Activated CD4-positive, alpha-beta T cell treated with anti-CD3 and anti-CD28 coated beads for 24 hours (primary cell): ENCODE measurements at regions not wholly inside any gene's neighbourhood (a gene's known extent, or its start where the extent isn't known, plus 50 kb on each side); places are given as distances from the start of the nearest gene placed in this dataset.

ENCODE experiments used
- DNase-seq, 2 donors: peaks; one replicate each; pipeline ENCODE4 v3.0.0-alpha.2; 2020; ENCODE audit warnings: low read depth in 2 of 2

DNA sequence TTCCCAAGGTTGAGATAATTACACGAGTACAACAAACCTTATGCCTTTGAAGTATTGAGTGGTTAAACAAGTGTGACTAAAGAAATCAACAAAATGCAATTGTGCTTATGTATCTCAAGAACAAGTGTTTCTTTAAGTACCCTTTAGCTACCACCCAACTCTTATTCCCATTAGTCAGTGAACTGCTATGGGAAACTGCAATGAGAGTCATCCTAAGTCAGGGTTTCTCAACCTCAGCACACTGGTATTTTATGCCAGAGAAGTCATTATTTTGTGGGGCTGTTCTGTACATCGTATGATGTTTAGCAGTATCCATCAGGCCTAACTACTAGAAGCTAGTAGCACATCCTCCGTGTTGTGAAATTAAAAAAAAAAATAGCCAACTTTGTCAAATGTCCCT lies 549.1 kb upstream of the BOD1L1 start:
- no peak for DNase-seq

DNA sequence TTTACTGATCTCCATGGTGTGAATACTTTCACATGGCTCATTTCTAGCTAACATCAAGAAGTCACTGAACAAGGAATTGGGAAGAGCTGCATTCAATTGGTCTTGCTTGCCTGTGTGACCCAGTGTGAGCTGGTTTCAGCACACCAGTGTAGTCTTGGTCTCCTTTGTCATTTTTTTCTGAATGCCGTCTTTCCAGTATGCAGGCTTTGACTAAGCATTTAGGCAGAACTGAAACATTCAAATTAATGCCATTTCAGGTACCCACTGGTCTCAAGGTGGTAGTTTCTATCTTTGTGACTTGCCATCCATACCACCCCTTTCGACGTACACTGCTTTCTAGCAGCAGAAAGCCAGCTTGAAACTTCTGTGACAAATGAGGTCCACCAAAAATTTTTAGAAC lies 550.5 kb upstream of the BOD1L1 start:
- no peak for DNase-seq

DNA sequence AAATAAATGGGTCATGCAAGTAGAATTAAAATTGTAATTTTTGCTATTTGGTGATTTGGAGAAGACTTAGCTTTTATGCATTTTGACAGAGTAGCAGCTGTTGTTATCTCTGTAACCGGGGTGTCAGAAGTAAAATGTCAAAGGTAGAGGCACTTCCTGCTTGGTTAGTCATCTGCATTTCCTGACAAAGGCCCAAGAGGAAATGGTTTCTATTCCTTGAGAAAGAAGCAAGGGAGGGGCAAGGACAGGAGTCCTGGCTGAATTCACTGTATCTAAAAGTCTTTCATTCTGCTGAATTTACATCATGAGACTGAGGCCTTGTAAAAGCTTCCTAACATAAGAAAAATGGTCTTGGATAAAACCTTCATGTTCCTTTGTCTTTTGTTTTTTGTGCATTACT lies 550.9 kb upstream of the BOD1L1 start:
- no peak for DNase-seq

DNA sequence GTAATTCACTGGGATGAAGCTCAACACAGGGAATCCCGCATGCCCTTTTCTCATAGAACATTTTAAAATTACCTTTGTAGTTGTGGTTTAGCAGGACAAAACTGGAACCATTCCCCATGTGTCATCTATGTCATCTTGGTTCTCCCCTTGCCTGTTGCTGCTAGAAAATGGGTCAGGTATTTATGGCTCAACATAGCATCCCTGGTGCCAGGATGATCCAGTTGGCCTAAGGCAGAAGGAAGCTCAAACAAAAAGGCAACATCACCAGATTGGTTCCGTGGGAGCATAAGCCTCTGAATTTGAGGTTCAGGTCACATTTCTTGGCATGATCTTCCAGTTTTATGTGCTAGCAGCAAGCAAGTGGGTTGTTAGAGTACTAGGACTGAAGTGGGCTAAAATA lies 552.6 kb upstream of the BOD1L1 start:
- no peak for DNase-seq

DNA sequence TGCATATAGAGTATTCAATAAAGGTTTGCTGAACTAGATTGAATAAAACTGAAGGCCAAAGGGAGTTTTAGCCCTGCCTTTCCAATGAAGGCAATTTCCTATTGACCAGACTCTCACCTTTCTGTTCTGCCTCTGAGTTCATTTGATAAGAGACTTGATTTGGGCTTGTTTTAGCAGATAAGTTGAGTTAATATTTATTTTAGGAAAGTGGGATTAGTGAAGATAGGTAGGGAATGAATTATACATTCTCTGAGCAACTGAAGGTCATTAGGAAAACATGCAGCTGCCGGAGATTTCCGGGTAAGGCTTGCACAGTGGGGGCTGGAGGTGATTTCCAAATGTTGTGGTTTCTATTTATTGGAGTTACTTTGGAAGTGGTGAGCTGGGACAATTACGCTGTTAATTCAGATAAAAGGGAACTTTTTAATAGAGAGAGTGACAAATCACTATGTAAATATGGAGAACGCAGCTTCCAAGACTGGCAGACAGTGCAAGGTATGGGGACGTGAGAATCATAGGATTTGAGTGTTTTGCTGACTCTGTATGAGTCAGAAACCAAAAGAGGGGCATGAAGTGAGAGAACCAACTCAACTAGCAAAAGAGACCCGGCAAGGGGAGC lies 553.6 kb upstream of the BOD1L1 start:
- no peak for DNase-seq

DNA sequence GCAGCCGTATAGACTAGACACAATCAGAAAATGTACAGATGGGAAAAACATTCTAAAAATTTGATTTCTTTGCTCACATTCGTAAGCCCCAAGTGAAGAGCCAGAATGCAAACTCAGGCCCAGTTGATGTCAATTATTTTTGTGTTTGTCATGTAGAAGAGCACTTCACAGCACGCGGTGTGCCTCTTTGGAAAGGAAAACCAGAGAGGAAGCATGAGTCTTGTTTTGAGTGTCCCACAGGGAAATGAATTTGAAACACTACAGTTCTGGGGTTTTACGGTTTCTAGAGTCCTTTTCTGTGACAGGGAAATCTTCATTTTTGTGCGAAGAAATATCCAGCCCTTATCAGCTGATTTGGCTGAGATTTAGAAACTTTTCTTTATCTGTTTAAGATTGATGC lies 554.6 kb upstream of the BOD1L1 start:
- DNase-seq: no peak

DNA sequence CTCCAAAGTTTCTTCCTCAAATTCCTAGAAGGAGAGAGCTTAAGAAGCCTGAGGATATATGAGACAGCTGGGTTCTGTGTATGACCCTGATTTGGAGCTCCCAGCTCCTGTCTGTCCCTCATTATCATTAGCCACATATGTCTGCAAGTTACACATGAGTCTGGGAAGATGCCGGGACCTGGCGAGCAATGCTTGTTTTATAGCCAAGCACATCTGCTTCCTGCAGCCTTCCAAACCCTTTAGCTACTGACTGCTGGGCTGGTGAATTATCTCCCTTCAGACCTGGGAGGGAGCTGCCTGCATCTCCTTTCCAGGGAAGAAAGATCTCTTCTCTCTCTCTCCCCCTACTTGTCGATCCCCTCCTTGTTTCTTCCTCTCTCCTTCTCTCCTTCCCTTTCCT lies 556.7 kb upstream of the BOD1L1 start:
- DNase-seq: no peak

DNA sequence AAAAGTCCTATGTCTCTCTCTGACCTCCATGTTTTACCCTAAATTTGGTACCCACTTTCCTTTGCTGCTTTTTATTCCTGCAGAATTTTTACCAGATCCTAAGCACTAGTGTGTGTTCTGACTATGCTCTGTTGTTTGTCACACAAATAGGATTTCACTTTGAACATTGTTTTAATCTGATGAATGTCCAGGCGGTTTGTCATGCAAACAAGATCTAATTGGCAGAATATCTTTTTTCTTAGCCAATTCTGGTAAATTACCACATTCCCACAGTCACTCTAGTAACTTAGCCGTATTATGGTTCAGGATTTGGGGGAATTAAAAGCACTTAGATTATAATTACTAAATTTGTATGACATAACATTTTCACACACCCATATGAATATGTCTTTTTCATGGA lies 557.2 kb upstream of the BOD1L1 start:
- DNase-seq: no peak

DNA sequence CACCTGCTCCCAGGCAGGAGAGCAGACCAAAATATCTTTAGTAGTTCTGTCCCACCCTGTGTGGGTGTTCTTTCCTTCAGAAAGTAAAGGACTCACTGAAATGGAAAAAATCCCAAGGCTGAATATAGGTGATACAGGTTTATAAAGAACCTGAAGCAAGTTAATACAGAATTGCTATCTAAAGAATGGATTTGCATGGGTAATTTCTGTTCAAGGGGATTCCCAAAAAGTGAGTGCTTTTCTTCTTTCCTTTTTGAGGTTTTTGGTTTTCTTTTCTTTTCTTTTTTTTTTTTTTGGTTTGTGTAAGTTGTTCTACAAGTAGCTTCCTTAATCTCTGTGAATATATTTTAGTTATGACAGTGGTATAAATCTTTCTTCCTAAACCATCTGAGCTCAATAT lies 560.7 kb upstream of the BOD1L1 start:
- DNase-seq: no peak

DNA sequence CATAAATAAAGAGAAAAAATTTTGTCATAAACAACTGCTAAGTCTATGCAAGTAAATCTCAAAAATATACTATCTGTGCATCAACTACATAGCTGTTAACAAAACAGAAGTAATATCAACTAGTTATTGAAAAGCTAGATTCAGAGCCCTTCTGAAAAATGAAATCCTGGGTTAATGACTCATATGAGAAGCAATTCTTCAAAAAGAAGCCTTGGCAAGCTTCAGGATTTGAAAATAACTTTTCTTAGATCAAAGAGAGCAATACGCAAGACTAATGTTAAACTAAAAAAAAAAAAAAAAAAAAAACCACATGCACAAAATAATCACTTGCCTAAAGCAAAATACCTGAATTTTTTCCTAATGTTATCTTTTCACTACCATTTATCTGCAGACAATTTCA lies 566.1 kb upstream of the BOD1L1 start:
- no peak for DNase-seq

DNA sequence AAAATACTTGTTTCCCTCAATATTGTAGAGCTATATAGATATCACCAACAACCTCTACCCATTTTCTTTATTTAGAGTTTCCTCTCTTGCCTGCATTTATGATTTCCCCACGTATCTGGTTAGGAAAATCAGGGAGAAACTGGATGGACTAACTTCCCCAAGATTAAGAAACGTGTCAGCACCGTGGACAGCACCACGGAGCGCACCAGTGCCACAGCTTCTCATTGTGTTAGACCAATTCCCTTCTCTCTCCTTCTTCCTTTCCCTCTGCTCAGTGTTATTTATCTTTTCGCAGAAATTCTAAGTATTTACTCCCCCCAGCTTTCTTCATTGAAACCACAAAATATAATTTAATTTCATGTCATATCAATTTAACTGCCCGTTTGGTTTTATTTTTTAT lies 568.6 kb upstream of the BOD1L1 start:
- no peak for DNase-seq

DNA sequence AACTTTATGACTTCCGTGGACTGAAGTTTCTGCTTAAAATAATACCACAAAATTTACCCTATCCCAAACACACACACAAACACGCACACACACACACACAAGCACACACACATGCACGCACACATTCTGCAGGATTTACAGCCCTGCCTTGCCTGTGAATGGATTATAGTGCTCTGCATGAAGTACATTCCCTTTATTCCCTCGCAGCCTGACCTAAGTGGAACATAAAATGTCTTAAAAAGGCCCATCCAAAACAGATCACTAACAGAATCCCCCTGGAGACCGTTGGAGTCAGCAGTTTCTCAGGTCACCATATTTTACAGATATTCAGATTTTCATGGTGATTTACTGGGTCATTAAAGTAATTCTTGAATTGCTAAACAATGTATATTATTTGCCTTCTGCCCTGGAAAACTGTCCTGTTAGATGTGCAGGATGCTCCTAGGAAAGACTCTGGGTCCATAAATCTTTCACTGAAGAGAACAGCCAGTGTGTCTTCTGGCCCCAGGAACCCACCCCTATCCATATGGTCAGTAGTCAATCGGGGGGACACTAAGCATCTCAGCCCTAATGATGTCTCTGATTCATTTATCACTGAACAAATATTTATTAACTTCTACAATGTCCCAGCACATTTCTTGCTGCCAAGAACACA lies 587.7 kb upstream of the BOD1L1 start:
- no peak for DNase-seq

DNA sequence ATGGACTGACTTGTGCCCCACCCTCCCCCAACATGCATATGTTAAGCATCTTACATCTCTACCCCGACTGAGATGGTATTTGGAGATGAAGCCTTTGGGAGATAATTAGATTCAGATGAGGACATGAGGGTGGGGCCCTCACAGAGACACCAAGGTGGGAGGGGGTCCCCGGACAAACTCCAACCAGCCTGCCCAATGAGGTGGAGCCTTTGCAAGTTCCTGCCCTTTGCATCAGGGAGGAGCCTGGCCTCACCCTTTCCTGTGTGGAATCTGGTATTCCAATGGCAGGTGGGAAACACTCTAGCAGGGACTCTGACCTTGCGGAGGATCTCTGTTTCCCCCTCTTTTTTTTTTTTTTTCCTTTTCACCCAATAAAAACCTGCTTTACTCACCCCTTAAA lies 589.9 kb upstream of the BOD1L1 start:
- DNase-seq: no peak

DNA sequence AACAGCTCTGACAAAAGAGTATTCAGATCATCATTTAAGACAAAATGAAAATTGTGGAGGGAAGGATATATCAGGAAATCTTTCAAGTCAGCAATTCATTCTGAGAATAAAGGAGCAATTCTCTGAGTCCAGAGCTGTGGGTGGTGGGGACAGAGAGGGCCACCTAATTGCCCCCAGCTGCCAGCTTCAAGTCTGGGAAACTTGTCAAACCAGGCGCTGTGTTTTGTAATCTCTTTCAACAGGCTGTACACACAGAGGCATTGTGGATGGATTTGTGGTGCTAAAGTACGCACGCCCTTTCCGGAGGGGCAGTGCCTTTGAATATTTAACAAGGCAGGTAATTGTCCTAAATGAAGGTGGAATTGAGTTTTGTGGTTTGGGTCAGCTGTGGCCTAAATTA lies 591.1 kb upstream of the BOD1L1 start:
- DNase-seq: no peak

DNA sequence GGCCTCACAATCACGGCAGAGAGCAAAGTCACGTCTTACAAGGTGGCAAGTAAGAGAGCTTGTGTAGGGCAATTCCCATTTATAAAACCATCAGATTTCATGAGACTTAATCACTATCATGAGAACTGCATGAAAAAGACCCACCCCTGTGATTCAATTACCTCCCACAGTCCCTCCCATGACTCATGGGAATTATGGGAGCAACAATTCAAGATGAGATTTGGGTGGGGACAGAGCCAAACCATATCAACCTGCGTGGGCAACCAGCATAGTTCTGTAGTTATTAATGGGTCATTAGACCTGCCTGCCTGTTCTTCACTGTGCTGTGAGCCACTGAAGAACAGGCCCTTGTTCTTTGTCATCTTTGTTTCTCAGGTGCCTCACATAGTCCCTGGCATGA lies 593.7 kb upstream of the BOD1L1 start:
- DNase-seq: no peak

DNA sequence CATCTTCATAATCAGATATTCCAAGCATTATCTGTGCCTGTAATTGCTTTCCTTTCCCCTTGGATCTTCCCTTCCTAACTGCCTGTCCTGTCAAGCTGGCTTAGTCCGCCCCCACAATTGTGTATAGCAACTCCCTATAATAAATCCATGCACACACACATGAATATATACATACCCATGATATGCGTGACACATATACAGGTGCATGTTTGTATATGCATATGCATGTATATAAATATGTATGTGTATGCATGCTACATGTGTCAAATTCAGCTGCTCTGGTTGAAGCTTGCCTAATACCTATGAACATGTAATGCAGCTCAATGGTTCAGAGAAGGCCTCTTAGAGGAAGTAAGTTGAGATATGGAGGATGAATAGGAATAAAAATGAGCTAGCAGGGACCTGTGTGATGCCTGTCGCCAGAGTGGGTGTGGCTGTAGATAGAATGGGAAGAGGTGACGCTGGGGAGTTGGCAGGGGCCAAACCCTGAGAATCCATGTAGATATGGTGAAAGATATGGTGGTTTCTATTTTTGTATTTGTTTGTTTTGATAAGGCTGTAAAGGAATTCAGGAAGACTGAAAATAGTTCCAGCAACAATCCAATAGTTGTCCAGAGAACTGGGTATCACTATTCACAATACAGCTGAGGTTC lies 595.0 kb upstream of the BOD1L1 start:
- DNase-seq: no peak

DNA sequence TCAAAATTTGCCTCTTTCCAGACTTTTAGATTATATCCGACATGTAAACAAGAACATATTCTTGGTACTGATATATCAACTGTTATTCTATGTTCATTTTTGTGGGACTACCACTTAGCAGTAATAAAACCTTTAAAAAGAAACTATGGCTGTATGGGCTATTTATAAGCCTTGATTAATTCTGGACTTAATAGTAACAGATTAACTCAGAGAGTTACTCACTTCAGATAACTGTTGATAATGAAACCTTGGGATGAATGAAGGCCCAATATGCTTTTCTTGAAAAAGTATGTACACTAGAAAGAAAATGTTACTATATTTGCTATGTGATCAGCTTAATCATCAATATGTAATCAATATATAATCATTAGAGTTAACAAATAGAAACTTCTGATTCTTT lies 595.9 kb upstream of the BOD1L1 start:
- DNase-seq: no peak

DNA sequence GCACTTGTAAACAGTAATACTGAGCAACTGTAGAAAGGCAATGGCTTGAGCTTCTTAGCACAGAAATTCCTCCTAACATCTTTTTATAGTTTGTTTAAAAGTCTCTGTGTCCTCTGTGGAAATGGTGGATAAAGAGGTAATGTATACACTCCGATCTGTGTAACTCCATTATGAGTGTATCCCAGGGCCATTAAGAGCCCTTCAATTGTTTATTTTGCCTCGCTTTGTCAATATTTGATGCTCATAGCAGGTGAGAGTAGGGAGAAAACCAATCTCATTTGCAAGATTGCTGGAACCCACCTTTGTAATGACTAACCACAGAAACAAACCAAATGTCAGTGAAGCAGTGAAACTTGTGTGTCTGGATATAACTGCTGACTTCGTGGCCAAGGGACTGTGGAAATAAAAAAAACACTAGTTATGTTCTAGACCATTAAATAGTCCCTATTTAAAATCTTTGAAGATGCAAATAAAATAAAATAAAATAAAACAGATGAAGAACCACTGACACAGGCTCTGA lies 598.2 kb upstream of the BOD1L1 start:
- no peak for DNase-seq

DNA sequence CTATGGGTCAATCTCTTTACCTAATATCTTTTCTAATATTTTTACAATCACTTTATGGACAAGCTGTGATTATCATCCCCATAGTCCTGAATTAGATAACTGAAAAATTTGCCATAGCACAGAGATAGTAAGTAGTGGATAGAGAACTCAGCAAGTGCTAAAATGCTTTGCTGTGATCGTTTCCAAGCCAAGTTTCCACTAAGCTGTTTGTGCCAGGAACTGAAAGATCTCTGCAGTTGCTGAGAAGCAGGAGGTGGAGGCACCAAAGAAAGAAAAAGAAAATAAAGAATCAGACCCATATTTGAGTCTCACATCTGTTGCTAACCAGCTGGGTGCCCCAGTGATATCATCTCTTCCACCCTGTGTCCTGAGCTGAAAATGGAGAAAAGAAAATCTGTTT lies 605.6 kb upstream of the BOD1L1 start:
- no peak for DNase-seq

DNA sequence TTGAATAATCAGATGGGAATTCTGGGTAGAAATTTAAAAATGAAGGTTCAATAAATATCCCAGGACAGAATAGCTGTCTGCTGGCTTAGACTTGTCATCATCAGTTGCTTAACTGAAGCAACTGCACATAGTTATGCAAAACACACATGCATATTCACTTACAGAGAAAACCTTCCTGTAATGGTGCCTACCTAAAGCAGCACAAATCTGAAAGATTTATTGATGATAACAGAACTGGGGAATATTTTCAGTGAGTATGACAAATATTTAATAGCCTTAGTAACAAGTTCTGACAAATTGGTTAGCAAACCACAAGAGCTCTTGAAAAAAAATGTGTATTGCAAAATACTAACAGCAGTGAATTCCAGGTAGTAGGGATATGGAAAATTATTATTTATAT lies 606.8 kb upstream of the BOD1L1 start:
- DNase-seq: no peak

DNA sequence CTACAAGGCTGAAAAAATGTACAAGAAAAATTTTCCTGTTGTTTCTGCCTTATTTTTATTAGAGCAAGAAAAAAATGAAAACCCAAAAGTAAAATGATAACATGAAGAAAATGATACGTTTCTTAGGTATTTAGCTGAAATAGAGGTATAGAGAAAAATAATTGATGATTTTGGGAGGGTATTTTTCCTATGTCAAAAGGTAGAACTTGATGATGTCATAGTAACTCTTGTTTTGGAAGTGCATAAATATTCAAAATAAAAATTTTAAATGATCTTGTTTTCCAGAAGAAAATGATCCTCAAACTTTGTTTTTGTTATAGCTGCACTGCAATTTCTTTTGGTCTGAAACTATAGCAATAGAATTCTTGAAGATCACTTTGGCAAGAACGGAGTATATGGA lies 608.8 kb upstream of the BOD1L1 start:
- no peak for DNase-seq

DNA sequence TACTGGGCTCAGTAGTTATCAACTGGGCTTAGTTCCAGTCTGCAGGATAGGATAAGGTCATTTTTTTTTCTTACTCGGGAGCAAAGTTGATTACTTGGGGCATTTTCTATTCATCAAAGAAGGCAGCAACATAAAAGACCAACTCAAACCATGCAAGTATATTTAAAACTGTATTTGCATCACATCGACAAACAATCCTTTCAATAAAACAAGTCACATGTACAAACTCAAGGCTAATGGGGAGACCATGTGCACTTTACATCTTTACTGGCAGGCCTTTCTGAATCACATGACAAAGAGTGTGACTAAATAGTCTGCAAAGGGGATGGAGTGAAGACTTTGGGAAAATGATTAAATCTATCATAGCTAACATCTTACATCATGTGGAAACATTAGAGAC lies 610.4 kb upstream of the BOD1L1 start:
- DNase-seq: no peak

DNA sequence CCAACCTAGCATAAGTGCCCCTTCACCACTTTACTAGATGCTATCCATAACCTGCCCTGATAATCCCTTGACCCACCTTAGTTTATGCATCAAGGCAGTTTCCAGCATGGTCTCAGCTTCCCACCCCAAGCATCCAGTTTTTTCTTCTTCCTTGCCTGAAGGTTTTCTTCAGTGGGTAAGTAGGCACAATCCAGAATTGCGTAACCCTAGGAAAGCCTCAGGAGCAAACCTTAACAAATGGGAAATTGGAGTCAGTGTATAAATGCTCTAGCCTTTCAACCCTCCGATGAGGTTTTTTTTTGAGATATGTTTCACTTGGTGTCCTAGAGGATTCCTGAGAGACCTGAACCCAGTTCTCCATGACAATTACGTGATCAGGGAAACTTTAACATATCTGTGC lies 614.0 kb upstream of the BOD1L1 start:
- no peak for DNase-seq
